ENCODE measurements at regions not wholly inside any gene's neighbourhood (a gene's known extent, or its start where the extent isn't known, plus 50 kb on each side); places are given as distances from the start of the nearest gene placed in this dataset.

DNA sequence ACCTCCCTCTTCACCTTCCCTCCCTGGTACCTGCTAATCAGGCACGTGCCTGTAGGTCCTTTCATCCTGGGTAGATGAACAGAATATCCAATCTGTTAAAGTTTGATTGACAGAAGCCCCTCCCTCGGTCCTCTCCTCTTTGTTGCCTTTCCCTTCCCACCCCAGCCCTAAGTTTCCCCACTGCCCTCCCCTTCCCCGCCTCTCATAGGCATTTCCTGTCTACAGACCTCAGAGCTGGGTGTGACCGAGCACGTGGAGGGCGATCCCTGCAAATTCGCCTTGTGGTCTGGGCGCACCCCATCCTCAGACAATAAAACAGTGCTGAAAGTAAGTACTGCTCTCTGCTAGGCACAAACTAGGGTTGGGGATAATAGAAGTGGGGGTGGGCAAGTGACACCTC lies 239.2 kb upstream of the UMPS start:
- Histone ChIP-seq H3K4me3 (ENCODE audit: low read depth in 1 of 5, low read length in 5 of 5) (no peak overlapping the region), H3K36me3 (ENCODE audit: control insufficient read depth in 5 of 5, insufficient read depth in 5 of 5, low read length in 5 of 5) (peaks cover 0 to 51% (median 19%) of the 10 kb centered on the region in 5 donors), H3K27me3 (ENCODE audit: control insufficient read depth in 5 of 5, insufficient read depth in 4 of 5, low read length in 5 of 5) (no peaks in the 10 kb centered on the region), H3K4me1 (ENCODE audit: control insufficient read depth in 5 of 5, insufficient read depth in 5 of 5, low read length in 5 of 5) (no peaks in the 10 kb centered on the region), H3K27ac (ENCODE audit: low read depth, low read length) (no peak overlapping the region), H3K9ac (ENCODE audit: low read length in 5 of 5) (no peak overlapping the region), H3K9me3 (ENCODE audit: control insufficient read depth in 5 of 5, low read length in 5 of 5) (no peaks in the 10 kb centered on the region)

DNA sequence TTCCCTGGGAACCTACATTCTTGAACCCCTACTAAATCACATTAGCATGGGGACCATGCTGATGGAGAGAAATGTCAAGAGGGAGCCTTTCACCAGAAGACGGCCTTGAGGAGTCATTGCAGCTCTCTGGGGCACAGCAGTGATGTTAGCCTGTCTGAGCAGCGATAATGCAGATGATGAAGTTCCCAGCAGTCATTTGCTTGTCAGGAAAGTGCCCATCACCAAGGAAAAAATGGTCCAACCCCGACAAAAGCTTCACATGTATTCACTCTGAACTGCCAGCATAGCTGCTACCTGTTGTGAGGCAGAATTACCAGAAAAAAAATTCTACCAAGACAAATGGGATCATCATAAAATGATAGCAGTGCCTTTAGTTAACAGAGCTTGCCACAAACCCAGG lies 238.4 kb upstream of the UMPS start:
- Histone ChIP-seq H3K9me3 (ENCODE audit: control insufficient read depth in 5 of 5, low read length in 5 of 5) (no peaks in the 10 kb centered on the region), H3K36me3 (ENCODE audit: control insufficient read depth in 5 of 5, insufficient read depth in 5 of 5, low read length in 5 of 5) (peaks cover 0 to 51% (median 19%) of the 10 kb centered on the region in 5 donors), H3K27me3 (ENCODE audit: control insufficient read depth in 5 of 5, insufficient read depth in 4 of 5, low read length in 5 of 5) (no peaks in the 10 kb centered on the region), H3K4me3 (ENCODE audit: low read depth in 1 of 5, low read length in 5 of 5) (no peak overlapping the region), H3K27ac (ENCODE audit: low read depth, low read length) (no peak overlapping the region), H3K9ac (ENCODE audit: low read length in 5 of 5) (no peak overlapping the region), H3K4me1 (ENCODE audit: control insufficient read depth in 5 of 5, insufficient read depth in 5 of 5, low read length in 5 of 5) (peaks cover 0 to 3% (median 0%) of the 10 kb centered on the region in 5 donors)

DNA sequence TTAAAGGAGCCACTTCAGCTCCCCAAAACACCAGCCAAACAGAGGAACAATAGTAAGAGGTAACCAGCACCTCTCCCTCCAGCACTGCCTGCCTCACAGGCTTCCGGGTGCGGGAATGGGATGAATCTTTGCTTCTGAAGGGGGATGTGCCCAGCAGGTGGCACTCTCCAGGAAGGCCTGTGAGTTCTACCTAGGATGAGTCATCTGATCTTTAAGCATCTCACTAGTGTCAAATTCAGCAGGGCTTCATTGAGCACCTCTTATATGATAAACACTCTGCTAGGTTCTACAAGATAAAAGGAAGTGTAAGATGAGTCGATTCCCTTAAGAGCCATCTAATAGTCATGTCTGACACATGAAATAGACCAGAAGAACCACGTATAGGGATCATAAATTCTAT lies 237.4 kb upstream of the UMPS start:
- Histone ChIP-seq H3K27ac (ENCODE audit: low read depth, low read length) (no peak overlapping the region), H3K9me3 (ENCODE audit: control insufficient read depth in 5 of 5, low read length in 5 of 5) (no peaks in the 10 kb centered on the region), H3K9ac (ENCODE audit: low read length in 5 of 5) (no peak overlapping the region), H3K4me3 (ENCODE audit: low read depth in 1 of 5, low read length in 5 of 5) (no peak overlapping the region), H3K36me3 (ENCODE audit: control insufficient read depth in 5 of 5, insufficient read depth in 5 of 5, low read length in 5 of 5) (peaks cover 0 to 46% (median 18%) of the 10 kb centered on the region in 5 donors), H3K27me3 (ENCODE audit: control insufficient read depth in 5 of 5, insufficient read depth in 4 of 5, low read length in 5 of 5) (no peaks in the 10 kb centered on the region), H3K4me1 (ENCODE audit: control insufficient read depth in 5 of 5, insufficient read depth in 5 of 5, low read length in 5 of 5) (peaks cover 0 to 3% (median 0%) of the 10 kb centered on the region in 5 donors)

DNA sequence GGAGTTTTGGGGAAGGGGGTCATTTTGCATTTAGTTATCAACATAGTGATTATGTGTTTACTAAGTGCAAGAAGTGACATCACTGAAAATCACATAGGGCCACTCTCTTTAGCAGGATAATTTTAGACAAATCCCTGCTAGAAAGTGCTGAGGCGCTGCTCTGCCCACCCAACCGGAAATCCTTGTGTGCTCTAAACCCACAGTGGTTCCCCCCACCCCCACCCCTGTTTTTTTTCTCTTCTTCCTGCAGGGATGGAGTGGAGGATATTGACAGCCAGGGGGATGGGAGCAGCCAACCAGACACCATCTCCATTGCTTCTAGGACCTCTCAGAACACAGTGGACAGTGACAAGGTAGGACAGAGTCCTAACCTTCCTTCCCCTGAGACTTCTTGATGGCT lies 234.2 kb upstream of the UMPS start:
- no peak overlapping the region for H3K27ac ChIP-seq (ENCODE audit: low read depth, low read length)
- H3K9ac ChIP-seq (ENCODE audit: low read length in 5 of 5) = no peak overlapping the region
- H3K9me3 ChIP-seq (ENCODE audit: control insufficient read depth in 5 of 5, low read length in 5 of 5) = no peaks in the 10 kb centered on the region
- no peaks in the 10 kb centered on the region for H3K27me3 ChIP-seq (ENCODE audit: control insufficient read depth in 5 of 5, insufficient read depth in 4 of 5, low read length in 5 of 5)
- no peak overlapping the region for H3K4me3 ChIP-seq (ENCODE audit: low read depth in 1 of 5, low read length in 5 of 5)
- peaks cover 0 to 23% (median 9%) of the 10 kb centered on the region in 5 donors for H3K36me3 ChIP-seq (ENCODE audit: control insufficient read depth in 5 of 5, insufficient read depth in 5 of 5, low read length in 5 of 5)
- H3K4me1 ChIP-seq (ENCODE audit: control insufficient read depth in 5 of 5, insufficient read depth in 5 of 5, low read length in 5 of 5) = peaks cover 0 to 3% (median 0%) of the 10 kb centered on the region in 5 donors

DNA sequence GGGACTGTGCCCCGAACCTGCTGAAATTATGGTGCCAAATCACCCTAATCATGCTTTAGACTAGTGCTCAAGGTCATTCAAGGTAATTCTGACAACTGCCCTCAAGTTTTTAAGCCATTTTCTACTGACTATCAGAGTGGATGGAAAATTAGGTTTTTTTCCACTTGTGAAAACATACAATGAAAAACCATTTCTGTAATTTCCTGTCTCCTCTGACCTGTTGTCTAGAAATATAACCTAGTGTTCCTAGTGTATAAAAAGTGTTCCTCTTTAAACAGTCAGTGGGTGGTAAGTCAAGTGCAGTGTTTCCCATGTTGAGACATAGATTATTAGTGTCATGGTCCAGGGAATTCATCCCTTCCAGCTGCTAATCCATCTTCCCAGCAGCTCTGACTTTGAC lies 232.8 kb upstream of the UMPS start:
- H3K27ac ChIP-seq (ENCODE audit: low read depth, low read length) = no peak overlapping the region
- H3K27me3 ChIP-seq (ENCODE audit: control insufficient read depth in 5 of 5, insufficient read depth in 4 of 5, low read length in 5 of 5) = no peaks in the 10 kb centered on the region
- H3K9ac ChIP-seq (ENCODE audit: low read length in 5 of 5) = no peak overlapping the region
- H3K4me1 ChIP-seq (ENCODE audit: control insufficient read depth in 5 of 5, insufficient read depth in 5 of 5, low read length in 5 of 5) = peaks cover 0 to 3% (median 0%) of the 10 kb centered on the region in 5 donors
- H3K9me3 ChIP-seq (ENCODE audit: control insufficient read depth in 5 of 5, low read length in 5 of 5) = no peaks in the 10 kb centered on the region
- peaks cover 0 to 14% (median 6%) of the 10 kb centered on the region in 5 donors for H3K36me3 ChIP-seq (ENCODE audit: control insufficient read depth in 5 of 5, insufficient read depth in 5 of 5, low read length in 5 of 5)
- H3K4me3 ChIP-seq (ENCODE audit: low read depth in 1 of 5, low read length in 5 of 5) = no peak overlapping the region

DNA sequence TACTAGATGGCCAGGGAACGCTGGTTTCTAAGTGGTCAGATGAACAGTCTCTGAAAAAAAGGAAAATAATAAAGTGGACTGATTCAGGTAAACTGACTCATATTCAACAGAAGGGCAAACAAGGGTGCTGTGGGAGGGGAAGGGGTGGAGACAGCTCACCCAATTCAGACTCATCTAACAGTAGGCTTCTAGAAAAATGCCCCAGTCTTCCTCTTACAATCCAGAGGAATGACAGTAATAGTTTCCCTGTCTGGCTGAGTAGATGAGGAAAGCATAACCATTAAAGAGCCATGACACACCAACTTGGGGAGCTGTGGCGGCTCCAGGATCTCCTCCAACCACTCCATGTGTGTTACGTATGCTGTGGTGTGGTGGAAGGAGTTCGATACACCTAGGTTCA lies 231.4 kb upstream of the UMPS start:
- Histone ChIP-seq H3K9me3 (ENCODE audit: control insufficient read depth in 5 of 5, low read length in 5 of 5) (no peaks in the 10 kb centered on the region), H3K27me3 (ENCODE audit: control insufficient read depth in 5 of 5, insufficient read depth in 4 of 5, low read length in 5 of 5) (no peaks in the 10 kb centered on the region), H3K9ac (ENCODE audit: low read length in 5 of 5) (no peak overlapping the region), H3K36me3 (ENCODE audit: control insufficient read depth in 5 of 5, insufficient read depth in 5 of 5, low read length in 5 of 5) (peaks cover 0 to 7% (median 4%) of the 10 kb centered on the region in 5 donors), H3K27ac (ENCODE audit: low read depth, low read length) (no peak overlapping the region), H3K4me3 (ENCODE audit: low read depth in 1 of 5, low read length in 5 of 5) (no peak overlapping the region), H3K4me1 (ENCODE audit: control insufficient read depth in 5 of 5, insufficient read depth in 5 of 5, low read length in 5 of 5) (peaks cover 0 to 3% (median 0%) of the 10 kb centered on the region in 5 donors)

DNA sequence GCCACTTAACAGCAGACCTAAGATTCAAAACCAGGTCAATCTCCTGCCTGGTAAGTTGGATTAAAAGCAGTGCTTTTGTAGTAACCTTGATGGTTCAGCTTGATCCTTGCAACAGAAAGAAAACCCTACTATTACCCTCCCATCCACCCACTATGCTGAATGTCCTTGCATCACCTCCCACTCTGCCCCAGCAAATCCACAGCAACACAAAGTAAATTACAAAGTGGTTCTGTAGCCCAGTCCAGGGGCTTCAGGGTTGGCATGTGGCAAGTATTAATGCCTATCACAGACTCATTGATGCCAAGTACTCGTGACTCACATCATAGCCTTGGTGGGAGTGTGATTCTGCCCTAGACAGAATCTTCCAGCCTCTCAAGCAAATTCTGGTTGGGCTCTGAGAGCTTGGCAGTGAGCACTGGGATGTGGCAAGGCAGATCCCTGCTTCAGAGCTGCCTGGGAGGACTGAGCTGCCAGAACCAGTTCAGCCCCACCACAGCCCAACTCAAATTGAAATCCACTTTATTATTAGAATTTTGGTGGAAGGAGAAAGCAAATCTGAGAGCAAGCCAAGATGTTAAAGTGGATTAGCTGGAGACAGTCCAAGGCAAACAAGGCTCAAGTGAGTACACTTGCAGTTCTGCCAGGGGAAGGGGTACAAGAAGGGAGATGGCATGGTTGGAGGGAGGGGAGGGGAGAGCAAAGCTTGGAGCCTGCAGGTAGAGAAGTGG lies 225.8 kb upstream of the UMPS start:
- Histone ChIP-seq H3K9me3 (ENCODE audit: control insufficient read depth in 5 of 5, low read length in 5 of 5) (no peaks in the 10 kb centered on the region), H3K4me3 (ENCODE audit: low read depth in 1 of 5, low read length in 5 of 5) (no peak overlapping the region), H3K4me1 (ENCODE audit: control insufficient read depth in 5 of 5, insufficient read depth in 5 of 5, low read length in 5 of 5) (no peaks in the 10 kb centered on the region), H3K27ac (ENCODE audit: low read depth, low read length) (no peak overlapping the region), H3K27me3 (ENCODE audit: control insufficient read depth in 5 of 5, insufficient read depth in 4 of 5, low read length in 5 of 5) (no peaks in the 10 kb centered on the region), H3K36me3 (ENCODE audit: control insufficient read depth in 5 of 5, insufficient read depth in 5 of 5, low read length in 5 of 5) (peaks cover 0 to 3% (median 0%) of the 10 kb centered on the region in 5 donors), H3K9ac (ENCODE audit: low read length in 5 of 5) (no peak overlapping the region)

DNA sequence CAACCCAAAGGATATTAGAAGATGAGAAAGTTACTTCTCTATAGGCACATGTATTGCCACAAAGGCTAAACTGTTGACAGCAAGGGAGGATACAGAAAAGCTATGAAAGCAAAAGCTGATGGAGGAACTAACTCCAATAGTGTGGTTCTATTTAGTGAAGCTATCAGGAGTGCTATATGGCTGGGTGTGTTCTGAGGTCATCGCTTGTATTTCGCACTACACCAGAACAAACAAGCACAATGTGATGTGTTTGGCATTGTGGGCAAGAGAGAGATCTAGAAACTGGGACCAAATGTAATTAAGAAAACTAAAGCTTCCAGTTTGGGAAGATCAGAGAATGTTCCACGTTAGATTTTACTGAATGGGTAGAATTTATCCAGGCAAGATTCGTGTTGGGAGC lies 220.4 kb upstream of the UMPS start:
- Histone ChIP-seq H3K27ac (ENCODE audit: low read depth, low read length) (no peak overlapping the region), H3K4me1 (ENCODE audit: control insufficient read depth in 5 of 5, insufficient read depth in 5 of 5, low read length in 5 of 5) (no peaks in the 10 kb centered on the region), H3K9me3 (ENCODE audit: control insufficient read depth in 5 of 5, low read length in 5 of 5) (no peaks in the 10 kb centered on the region), H3K27me3 (ENCODE audit: control insufficient read depth in 5 of 5, insufficient read depth in 4 of 5, low read length in 5 of 5) (no peaks in the 10 kb centered on the region), H3K4me3 (ENCODE audit: low read depth in 1 of 5, low read length in 5 of 5) (no peak overlapping the region), H3K36me3 (ENCODE audit: control insufficient read depth in 5 of 5, insufficient read depth in 5 of 5, low read length in 5 of 5) (peaks cover 0 to 13% (median 9%) of the 10 kb centered on the region in 5 donors), H3K9ac (ENCODE audit: low read length in 5 of 5) (no peak overlapping the region)

DNA sequence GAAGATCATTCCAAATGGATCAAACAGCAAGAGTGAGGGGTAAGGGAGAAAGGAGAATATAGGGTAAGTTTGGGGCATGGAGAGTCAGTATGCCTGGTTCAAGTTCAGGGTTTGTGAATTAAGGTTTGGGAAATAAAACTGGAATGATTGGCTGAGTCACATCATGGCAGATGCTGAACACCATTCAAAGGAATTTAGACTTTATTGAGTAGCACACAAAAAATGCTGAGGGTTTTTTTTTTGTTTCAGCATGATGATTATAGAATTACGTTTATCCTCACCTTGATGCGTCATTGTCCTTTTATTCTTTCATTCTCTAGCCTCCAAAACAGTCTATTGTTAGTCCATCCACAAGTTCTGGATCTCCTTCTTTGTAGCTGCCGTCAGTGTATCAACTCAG lies 220.0 kb upstream of the UMPS start:
- Histone ChIP-seq H3K9me3 (ENCODE audit: control insufficient read depth in 5 of 5, low read length in 5 of 5) (no peaks in the 10 kb centered on the region), H3K36me3 (ENCODE audit: control insufficient read depth in 5 of 5, insufficient read depth in 5 of 5, low read length in 5 of 5) (peaks cover 0 to 13% (median 9%) of the 10 kb centered on the region in 5 donors)

DNA sequence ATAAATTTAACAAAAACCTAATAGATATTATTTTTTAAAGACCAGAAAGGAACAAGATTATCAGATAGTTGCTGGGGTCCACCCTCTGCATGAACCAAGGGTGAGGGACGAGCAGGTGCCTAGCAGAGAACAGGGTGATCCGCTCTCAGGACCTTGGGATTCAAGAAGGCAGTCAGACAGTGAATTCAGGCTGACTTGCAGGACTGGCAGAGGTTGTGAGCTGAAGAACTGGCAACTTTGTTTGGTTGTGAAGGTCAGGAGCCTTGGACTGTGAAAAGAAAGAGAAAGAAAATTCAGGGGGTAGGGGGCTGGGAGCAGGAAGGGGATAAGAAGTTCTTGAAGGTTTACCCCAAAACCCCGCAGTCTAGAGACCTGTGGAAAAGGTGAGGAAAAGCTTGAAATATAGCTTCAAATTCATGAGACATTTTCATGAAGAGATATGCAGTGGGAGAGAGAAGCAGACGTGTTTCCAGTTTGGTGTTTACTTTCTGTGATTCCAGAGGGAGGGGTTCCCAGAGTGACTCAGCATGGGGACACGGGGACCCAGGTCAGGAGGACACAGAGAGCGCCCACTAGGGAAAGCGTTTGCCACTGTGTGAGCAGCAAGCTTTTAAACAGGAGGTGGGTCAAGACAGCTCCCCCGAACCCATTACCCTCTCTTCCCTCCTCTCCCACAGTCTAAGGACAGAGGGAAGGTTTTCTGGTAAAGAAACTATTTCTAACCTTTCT lies 217.2 kb upstream of the UMPS start:
- Histone ChIP-seq H3K27ac (ENCODE audit: low read depth, low read length) (no peak overlapping the region), H3K9ac (ENCODE audit: low read length in 5 of 5) (no peak overlapping the region), H3K4me3 (ENCODE audit: low read depth in 1 of 5, low read length in 5 of 5) (no peak overlapping the region)

More for the DNA sequence above, 220.0 kb upstream of the UMPS start:
- no peaks in the 10 kb centered on the region for H3K4me1 ChIP-seq (ENCODE audit: control insufficient read depth in 5 of 5, insufficient read depth in 5 of 5, low read length in 5 of 5)
- no peak overlapping the region for H3K4me3 ChIP-seq (ENCODE audit: low read depth in 1 of 5, low read length in 5 of 5)
- H3K27me3 ChIP-seq (ENCODE audit: control insufficient read depth in 5 of 5, insufficient read depth in 4 of 5, low read length in 5 of 5) = no peaks in the 10 kb centered on the region
- H3K27ac ChIP-seq (ENCODE audit: low read depth, low read length) = no peak overlapping the region
- no peak overlapping the region for H3K9ac ChIP-seq (ENCODE audit: low read length in 5 of 5)

More for the DNA sequence above, 217.2 kb upstream of the UMPS start:
- Histone ChIP-seq H3K9me3 (ENCODE audit: control insufficient read depth in 5 of 5, low read length in 5 of 5) (no peaks in the 10 kb centered on the region), H3K27me3 (ENCODE audit: control insufficient read depth in 5 of 5, insufficient read depth in 4 of 5, low read length in 5 of 5) (no peaks in the 10 kb centered on the region), H3K4me1 (ENCODE audit: control insufficient read depth in 5 of 5, insufficient read depth in 5 of 5, low read length in 5 of 5) (no peaks in the 10 kb centered on the region), H3K36me3 (ENCODE audit: control insufficient read depth in 5 of 5, insufficient read depth in 5 of 5, low read length in 5 of 5) (peaks cover 0 to 13% (median 9%) of the 10 kb centered on the region in 5 donors)
